ENCODE measurements at regions not wholly inside any gene's neighbourhood (a gene's known extent, or its start where the extent isn't known, plus 50 kb on each side); places are given as distances from the start of the nearest gene placed in this dataset.

GRCh38 chr16:88276591-88276990 is 106.2 kb upstream of the ZNF469 start:
- TF ChIP-seq CTCF (IDR thresholded peaks at IDR 0.05), result no peak
- TF ChIP-seq EP300 (IDR thresholded peaks at IDR 0.05), result no peak
